ENCODE measurements at regions not wholly inside any gene's neighbourhood (a gene's known extent, or its start where the extent isn't known, plus 50 kb on each side); places are given as distances from the start of the nearest gene placed in this dataset.

- no peak for TF ChIP-seq EP300 (IDR thresholded peaks at IDR 0.05; ENCODE audit: borderline replicate concordance in 1 of 2, control insufficient read depth in 1 of 2, low read depth in 2 of 2, low read length in 2 of 2)
- no peak for TF ChIP-seq CHD1 (IDR thresholded peaks at IDR 0.05; ENCODE audit: low read depth, low read length)
- no peak for TF ChIP-seq CHD2 (IDR thresholded peaks at IDR 0.05; ENCODE audit: borderline replicate concordance, low read depth, low read length)
- TF ChIP-seq SUZ12 (IDR thresholded peaks at IDR 0.05; ENCODE audit: unreplicated experiment) = no peak
- no peak for TF ChIP-seq EZH2 (IDR thresholded peaks at IDR 0.05; ENCODE audit: borderline replicate concordance, control insufficient read depth, low read depth, low read length)
- no peak for TF ChIP-seq CTCF (IDR thresholded peaks at IDR 0.05 in 2 of 3, conservative IDR thresholded peaks at IDR 0.05 in 1 of 3; ENCODE audit: control insufficient read depth in 2 of 3, extremely low read depth in 1 of 3, insufficient read depth in 1 of 3, low read depth in 3 of 3, low read length in 3 of 3)
- no peak for TF ChIP-seq ZNF274 (IDR thresholded peaks at IDR 0.05; ENCODE audit: insufficient read depth, insufficient read length)
- no peak for TF ChIP-seq MEF2B (IDR thresholded peaks at IDR 0.05; ENCODE audit: partially characterized antibody, poor library complexity, severe bottlenecking)
- no peak for TF ChIP-seq BCL3 (IDR thresholded peaks at IDR 0.05; ENCODE audit: borderline replicate concordance, insufficient read depth, low read depth, low read length, poor library complexity, severe bottlenecking)
Measured at GRCh38 chr4:8672486-8672885, 79.9 kb downstream of the CPZ start.
